GM12864 (cell line): ENCODE measurements at regions not wholly inside any gene's neighbourhood (a gene's known extent, or its start where the extent isn't known, plus 50 kb on each side); places are given as distances from the start of the nearest gene placed in this dataset.

Source experiments
- DNase-seq: peaks from one replicate; pipeline ENCODE4 v3.0.0-alpha.2; 2011; ENCODE audit warnings: low read depth
- H3K4me3 ChIP-seq: 2 replicates; pipeline ENCODE4 v1.5.1; 2011; ENCODE audit warnings: mild to moderate bottlenecking, low read depth, low read length, control low read depth
- CTCF ChIP-seq: IDR thresholded peaks from 2 replicates; pipeline ENCODE4 v1.5.1; 2011; ENCODE audit warnings: low read depth, mild to moderate bottlenecking, moderate library complexity, low read length, control low read depth, inconsistent platforms; ENCODE audit errors: missing control alignments

GRCh38 chr10:84681781-84682180 is 353.4 kb downstream of the CCSER2 start:
- no peak for TF ChIP-seq CTCF
- H3K4me3 ChIP-seq: no peak overlapping the region
- DNase-seq: no peak

DNA sequence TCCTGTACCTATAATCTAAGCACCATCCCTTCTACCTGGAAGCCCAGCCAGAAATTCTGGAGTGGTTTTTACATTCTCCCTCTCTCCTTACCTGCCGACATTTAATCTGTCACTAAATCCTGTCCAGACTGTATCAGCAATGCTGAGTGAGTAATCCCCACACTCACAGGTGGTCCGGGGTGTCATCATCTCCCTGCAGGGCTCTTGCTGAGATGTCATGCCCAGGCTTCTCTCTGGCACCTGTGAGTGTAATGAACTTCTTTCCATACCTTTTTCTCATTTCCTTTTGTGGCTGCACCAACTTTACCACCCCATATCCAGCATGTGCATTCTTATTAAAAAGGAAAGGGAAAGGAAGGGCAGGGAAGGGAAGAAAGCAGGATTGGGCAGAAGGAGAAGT is 355.2 kb downstream of the CCSER2 start:
- H3K4me3 ChIP-seq: no peak overlapping the region
- TF ChIP-seq CTCF: no peak
- DNase-seq: no peak

GRCh38 chr10:84683980-84684740 is 355.8 kb downstream of the CCSER2 start:
- no peak overlapping the region for H3K4me3 ChIP-seq
- DNase-seq: no peak
- TF ChIP-seq CTCF: no peak

DNA sequence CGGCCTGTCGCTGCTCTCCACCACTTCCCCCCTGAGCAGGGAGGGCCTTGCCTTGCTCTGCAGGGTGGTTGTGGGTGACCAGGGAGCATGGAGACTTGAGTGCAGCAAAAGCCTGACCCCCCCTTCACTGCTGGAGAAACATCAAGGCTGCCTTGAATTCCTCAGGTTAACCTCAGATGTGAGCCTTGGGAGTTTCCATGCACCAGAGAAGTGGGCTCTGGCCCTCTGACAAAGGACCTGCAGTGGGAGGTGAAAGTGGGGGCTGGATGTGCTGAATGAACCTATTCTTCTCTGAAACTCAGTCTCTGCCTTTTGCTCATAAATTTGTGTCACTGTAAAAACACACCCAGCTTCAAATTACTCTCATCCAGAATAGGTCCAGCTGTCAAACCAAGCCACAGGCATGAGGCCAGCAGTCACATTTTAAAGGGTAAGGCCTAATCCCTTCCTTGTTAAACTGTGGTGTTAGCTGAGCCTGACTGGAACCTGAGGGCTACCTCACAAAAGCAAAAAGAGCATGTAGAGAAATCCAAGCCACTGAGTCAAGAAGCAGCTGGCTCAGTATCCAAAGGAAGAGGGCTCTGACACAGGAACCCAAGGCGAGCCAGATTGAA is 356.8 kb downstream of the CCSER2 start:
- H3K4me3 ChIP-seq: no peak overlapping the region
- DNase-seq: no peak
- TF ChIP-seq CTCF: no peak

DNA sequence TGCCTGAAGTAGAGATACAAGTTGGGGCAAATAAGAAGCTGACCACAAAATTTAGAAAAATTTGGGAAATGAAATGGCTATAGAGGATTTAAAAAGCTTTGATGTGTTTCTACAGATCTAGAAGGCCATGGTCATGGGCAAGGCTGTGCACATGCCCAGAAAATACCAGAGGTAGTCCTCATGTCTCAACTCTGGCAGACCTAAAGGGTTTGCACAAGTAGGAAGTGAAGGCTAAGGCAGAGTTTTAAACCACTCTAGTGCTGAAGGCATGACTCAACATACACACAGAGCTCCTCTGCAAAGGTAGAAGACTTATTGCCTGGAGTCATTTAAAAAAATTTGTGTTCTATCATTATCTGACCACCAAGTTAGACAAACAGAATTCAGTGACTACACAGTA is 364.6 kb downstream of the CCSER2 start:
- no peak overlapping the region for H3K4me3 ChIP-seq
- no peak for DNase-seq
- no peak for TF ChIP-seq CTCF

DNA sequence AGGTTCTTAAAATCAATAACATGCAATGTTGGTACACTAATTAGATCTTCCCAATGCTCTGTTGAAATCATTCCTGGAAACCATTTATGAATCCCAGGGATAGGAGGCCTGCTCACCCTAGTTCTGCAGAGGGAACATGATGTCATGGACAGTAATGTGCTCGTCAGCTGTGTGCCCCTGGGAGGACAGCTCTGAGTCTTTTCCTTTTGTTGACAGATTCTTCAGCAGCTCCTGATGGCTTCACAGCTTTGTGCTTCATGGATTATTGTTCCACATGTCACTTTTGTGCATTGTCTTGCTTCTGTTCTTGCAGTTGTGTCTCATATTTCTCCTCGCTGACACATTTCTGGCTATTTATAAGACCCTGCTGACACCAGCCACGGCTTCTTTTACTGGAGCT is 367.5 kb downstream of the CCSER2 start:
- H3K4me3 ChIP-seq: no peak overlapping the region
- no peak for DNase-seq
- no peak for TF ChIP-seq CTCF

GRCh38 chr10:84696610-84697009 is 368.2 kb downstream of the CCSER2 start:
- DNase-seq: no peak

More at GRCh38 chr10:84696610-84697009, 368.2 kb downstream of the CCSER2 start:
- no peak for TF ChIP-seq CTCF
- H3K4me3 ChIP-seq: no peak overlapping the region
